ENCODE measurements at regions not wholly inside any gene's neighbourhood (a gene's known extent, or its start where the extent isn't known, plus 50 kb on each side); places are given as distances from the start of the nearest gene placed in this dataset.
"Not testable (repeated sequence)": the region's sequence is repeated elsewhere in the genome, so short reads cannot be mapped to it uniquely, and the experiment has no call there.

- DNase-seq (ENCODE audit: low read depth), result no peak
These were observed 321.8 kb downstream of the HS3ST3B1 start for GRCh38 chr17:14622615-14623101.

GRCh38 chr17:14621826-14622614 is 321.1 kb downstream of the HS3ST3B1 start:
- DNase-seq (ENCODE audit: low read depth), result no peak

GRCh38 chr17:14619821-14620220 is 318.9 kb downstream of the HS3ST3B1 start:
- no peak for DNase-seq (ENCODE audit: low read depth)

GRCh38 chr17:14616528-14616927 is 315.6 kb downstream of the HS3ST3B1 start:
- DNase-seq (ENCODE audit: low read depth), result no peak

DNA sequence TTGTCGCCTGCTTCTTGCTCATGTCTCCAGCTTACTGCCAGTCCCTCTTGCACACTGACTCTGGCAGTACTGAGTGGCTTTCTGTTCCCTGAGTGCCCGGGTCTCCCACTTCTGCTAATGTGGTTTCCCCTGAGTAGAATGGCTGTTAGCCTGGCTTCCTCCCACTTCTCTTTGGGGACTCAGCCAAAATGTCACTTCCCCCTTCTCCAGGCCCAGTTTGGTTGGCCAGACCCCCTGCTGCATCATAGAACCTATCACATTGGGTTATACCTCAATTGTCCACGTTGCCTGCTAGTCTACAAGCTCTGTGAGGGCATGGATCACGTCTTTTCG is 304.4 kb downstream of the HS3ST3B1 start:
- DNase-seq (ENCODE audit: low read depth), result no peak

DNA sequence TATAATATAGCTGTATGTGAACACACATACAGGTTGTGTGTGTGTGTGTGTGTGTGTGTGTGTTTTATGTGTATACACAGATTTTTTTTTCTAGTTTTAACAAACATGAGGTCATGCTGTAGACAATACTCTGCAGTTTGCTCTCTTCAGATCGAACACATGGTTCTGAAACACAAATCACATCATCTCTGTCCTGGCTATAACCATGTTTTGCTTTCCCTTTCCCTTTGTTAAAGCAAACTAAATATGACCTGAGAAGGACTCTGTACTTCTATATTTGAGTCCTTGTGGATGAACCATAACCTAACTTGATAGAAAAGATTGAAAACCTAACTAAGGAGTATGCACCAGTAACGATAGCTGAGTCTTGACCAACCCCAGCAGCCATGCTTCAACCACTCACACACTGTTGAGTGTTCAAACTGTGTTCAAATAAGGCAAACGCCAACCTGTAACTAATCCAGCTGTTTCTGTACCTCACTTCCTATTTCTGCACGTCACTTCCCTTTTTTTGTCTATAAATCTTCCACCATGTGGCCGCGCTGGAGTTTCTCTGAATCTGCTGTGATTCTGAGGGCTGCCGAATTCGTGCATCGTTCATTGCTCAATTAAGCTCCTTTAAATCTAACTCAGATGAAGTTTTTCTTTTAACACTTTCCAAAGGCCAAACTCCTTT is 303.8 kb downstream of the HS3ST3B1 start:
- no peak for DNase-seq (ENCODE audit: low read depth)

DNA sequence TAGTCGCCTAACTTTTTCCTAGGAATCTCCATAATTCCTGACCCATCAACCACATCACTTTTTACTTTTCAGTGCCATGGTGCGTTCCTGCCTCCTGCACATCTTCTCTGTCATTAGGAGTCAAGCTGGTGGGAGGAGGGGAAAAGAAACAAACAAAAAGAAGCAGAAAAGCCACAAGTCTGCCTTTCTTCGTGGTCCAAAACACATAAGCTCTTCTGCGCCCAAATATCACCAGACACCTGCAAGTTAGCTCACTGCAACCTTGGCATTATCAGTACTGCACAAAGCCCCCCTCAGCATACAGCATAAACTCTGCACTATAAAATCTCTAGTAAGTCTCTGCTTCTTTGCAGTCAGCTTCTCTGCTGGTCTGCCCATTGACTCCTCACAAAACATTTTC is 295.3 kb downstream of the HS3ST3B1 start:
- no peak for DNase-seq (ENCODE audit: low read depth)

- no peak for DNase-seq (ENCODE audit: low read depth)
These were observed 294.8 kb downstream of the HS3ST3B1 start for GRCh38 chr17:14595656-14596055.

- no peak for DNase-seq (ENCODE audit: low read depth)
These were observed 293.8 kb downstream of the HS3ST3B1 start for GRCh38 chr17:14594690-14595089.

GRCh38 chr17:14593956-14594355 is 293.1 kb downstream of the HS3ST3B1 start:
- no peak for DNase-seq (ENCODE audit: low read depth)

GRCh38 chr17:14590459-14591250 is 289.8 kb downstream of the HS3ST3B1 start:
- no peak for DNase-seq (ENCODE audit: low read depth)

- no peak for DNase-seq (ENCODE audit: low read depth)
These were observed 284.2 kb downstream of the HS3ST3B1 start for GRCh38 chr17:14585099-14585498.

GRCh38 chr17:14582996-14583395 is 282.1 kb downstream of the HS3ST3B1 start:
- no peak for DNase-seq (ENCODE audit: low read depth)

GRCh38 chr17:14581186-14581830 is 280.4 kb downstream of the HS3ST3B1 start:
- DNase-seq (ENCODE audit: low read depth), result no peak

- DNase-seq (ENCODE audit: low read depth), result no peak
These were observed 279.6 kb downstream of the HS3ST3B1 start for GRCh38 chr17:14580499-14580898.

DNA sequence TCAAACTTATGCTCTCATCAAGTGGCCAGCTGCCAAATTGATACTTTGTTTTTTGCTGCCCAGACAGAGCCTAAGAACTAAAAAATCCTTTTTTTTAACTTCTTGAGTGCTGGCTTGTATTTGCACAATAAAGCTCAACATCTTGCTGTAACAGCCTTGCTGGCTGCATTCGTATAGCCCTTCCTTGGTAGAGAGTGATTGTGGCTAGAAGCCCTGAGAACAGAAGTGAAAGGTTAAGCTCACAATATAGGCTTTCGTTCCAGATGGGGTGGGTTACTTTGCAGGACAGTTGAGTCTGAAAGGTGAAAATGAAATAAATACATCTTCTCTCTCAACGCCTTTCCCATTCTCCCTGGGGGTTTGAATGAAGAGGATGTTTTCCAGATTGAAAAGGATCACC is 278.8 kb downstream of the HS3ST3B1 start:
- no peak for DNase-seq (ENCODE audit: low read depth)

DNA sequence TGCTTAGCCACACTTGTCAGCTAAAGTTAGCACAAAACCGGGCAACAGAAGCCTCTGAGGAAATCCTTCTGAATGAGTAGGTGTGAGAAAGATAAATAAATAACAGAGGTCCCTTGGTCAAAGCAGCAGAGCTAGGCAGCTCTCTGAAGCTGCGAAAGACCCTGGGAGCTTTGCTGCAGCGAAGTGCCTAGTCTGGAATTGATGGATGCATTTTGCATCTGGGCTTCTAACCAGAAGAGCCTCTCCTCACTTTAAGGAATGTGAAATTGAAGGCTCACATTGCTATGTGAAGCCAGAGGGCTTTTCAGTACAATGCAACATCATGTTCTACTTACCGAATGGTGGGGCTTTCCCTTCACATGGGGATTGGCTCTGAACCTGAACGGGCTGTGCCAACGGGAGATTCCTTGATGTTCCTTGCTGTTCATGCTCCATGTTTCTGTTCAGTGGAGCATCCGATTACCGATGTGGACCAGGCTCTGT is 274.6 kb downstream of the HS3ST3B1 start:
- DNase-seq (ENCODE audit: low read depth), result no peak

DNA sequence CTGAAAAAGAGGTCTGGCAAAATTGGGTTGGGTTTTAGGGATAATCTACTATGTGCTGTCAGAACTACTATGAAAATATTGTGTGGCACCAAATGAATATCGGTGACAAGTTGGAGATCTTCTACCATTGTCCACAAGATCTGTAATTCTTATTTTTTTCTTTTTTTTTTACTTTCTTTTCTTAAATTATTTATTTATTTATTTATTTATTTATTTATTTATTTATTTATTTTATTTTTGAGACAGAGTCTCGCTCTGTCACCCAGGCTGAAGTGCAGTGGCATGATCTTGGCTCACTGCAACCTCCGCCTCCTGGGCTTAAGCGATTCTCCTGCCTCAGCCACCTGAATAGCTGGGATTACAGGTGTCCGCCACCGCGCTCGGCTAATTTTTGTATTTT is 259.4 kb downstream of the HS3ST3B1 start:
- not testable (repeated sequence) for DNase-seq (ENCODE audit: low read depth)

- no peak for DNase-seq (ENCODE audit: low read depth)
These were observed 258.6 kb downstream of the HS3ST3B1 start for GRCh38 chr17:14559264-14560119.

DNA sequence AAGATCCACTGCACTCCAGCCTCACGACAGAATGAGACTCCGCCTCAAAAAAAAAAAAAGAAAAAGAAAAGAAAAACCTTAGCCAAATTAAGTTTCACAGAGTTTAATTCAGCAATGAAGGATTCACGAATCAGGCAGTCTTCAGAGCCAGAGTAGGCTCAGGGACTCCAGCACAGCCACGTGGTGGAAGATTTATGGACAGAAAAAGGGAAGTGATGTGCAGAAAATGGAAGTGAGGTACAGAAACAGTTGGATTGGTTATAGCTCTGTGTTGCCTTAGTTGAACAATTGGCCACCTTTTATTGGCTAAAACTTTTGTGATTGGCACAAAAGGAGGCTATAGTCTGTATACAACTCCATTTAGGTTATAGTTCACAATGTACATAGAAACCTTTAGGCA is 256.6 kb downstream of the HS3ST3B1 start:
- DNase-seq (ENCODE audit: low read depth), result no peak

- no peak for DNase-seq (ENCODE audit: low read depth)
These were observed 253.0 kb downstream of the HS3ST3B1 start for GRCh38 chr17:14553847-14554246.

All from T follicular helper cell (primary cell).